ENCODE measurements at regions not wholly inside any gene's neighbourhood (a gene's known extent, or its start where the extent isn't known, plus 50 kb on each side); places are given as distances from the start of the nearest gene placed in this dataset.

DNA sequence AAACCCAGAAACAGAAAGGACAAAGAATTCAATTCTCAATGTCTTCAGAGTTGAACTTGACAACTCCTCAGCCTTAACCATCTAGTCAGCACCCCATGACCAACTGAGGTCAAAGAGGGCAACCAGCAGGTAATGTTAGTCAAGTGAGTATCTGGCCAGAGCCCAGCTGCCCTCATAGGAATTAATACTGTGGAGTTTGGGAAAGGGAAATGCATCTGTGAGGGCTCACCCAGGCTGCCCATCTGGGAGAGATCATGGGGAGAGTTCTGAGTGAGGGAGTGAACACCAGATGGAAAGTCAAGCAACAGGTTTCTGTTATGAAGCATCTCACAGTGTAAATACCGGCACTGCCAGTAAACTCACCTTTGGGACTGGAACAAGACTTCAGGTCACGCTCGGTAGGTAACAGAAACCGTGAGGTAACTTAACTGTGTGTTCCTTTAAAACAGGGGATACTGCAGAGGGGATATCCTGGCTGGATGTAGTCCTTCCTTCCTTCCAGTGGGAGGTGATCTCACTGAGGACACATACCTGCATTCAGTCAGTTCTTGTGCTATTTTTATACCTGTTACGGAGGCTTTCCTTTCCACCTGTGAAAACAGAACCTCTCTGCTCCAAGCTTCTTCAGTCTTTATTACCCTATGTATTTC, 94.4 kb downstream of the DAD1 start:
- TF ChIP-seq, protein P1, sequence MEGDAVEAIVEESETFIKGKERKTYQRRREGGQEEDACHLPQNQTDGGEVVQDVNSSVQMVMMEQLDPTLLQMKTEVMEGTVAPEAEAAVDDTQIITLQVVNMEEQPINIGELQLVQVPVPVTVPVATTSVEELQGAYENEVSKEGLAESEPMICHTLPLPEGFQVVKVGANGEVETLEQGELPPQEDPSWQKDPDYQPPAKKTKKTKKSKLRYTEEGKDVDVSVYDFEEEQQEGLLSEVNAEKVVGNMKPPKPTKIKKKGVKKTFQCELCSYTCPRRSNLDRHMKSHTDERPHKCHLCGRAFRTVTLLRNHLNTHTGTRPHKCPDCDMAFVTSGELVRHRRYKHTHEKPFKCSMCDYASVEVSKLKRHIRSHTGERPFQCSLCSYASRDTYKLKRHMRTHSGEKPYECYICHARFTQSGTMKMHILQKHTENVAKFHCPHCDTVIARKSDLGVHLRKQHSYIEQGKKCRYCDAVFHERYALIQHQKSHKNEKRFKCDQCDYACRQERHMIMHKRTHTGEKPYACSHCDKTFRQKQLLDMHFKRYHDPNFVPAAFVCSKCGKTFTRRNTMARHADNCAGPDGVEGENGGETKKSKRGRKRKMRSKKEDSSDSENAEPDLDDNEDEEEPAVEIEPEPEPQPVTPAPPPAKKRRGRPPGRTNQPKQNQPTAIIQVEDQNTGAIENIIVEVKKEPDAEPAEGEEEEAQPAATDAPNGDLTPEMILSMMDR (IDR thresholded peaks at IDR 0.05 in 8 of 11, conservative IDR thresholded peaks at IDR 0.05 in 3 of 11): no peak
- TF ChIP-seq POLR2A (IDR thresholded peaks at IDR 0.05): no peak
- no peak for TF ChIP-seq POLR2AphosphoS5 (IDR thresholded peaks at IDR 0.05)
